Endothelial cell of umbilical vein (primary cell): ENCODE measurements at regions not wholly inside any gene's neighbourhood (a gene's known extent, or its start where the extent isn't known, plus 50 kb on each side); places are given as distances from the start of the nearest gene placed in this dataset.

Experiments used
- BruUV-seq: library from RNA; stranded (reverse); fragments of 400-500 nt; replicated peaks from 2 replicates; lab custom pipeline; 2021; lab: Mats Ljungman, UMichigan
- CTCF ChIA-PET: fragments of 300-600, 350-600 bp; sonication (Branson Sonifier 250); formaldehyde crosslinking; loops from one replicate; lab custom pipeline; 2021; ENCODE audit warnings: antibody characterized with exemption, inconsistent platforms; lab: Charles Lee
- POLR2A ChIA-PET: fragments of 300-600, 350-600 bp; sonication (Branson Sonifier 250); formaldehyde crosslinking; loops from one replicate; lab custom pipeline; 2021; ENCODE audit warnings: antibody characterized with exemption, inconsistent platforms; lab: Charles Lee
- DNase-seq: peaks from one replicate; pipeline ENCODE4 v3.0.0-alpha.2; 2011; ENCODE audit warnings: low read depth, low spot score
- FAIRE-seq: peaks from 2 replicates; lab custom pipeline; 2011; peaks lifted over from hg19 to GRCh38; lab: Jason Lieb, UNC
- H2AFZ ChIP-seq: 2 replicates; pipeline ENCODE4 v1.6.0; 2012; ENCODE audit warnings: low read depth, low read length, control low read depth, inconsistent platforms
- H3K27ac ChIP-seq: 2 replicates; pipeline ENCODE4 v1.5.1; 2011; ENCODE audit warnings: low read depth, mild to moderate bottlenecking, control low read depth, low read length, moderate library complexity; ENCODE audit not compliant: insufficient read depth
- H3K27me3 ChIP-seq, 2 experiments: 2 replicates each; pipeline versions ENCODE4 v1.6.0 to v1.6.1; 2011; ENCODE audit warnings: low read length in 2 of 2, mixed read lengths in 1 of 2; ENCODE audit not compliant: control insufficient read depth in 2 of 2, insufficient read depth in 2 of 2
- H3K36me3 ChIP-seq, 2 experiments: 2 replicates in 1 of 2; 3 replicates in 1 of 2; pipeline ENCODE4 v1.5.1; 2011; ENCODE audit warnings: low read length in 2 of 2, mild to moderate bottlenecking in 1 of 2, moderate library complexity in 1 of 2; ENCODE audit not compliant: control insufficient read depth in 2 of 2, insufficient read depth in 2 of 2; ENCODE audit errors: extremely low read depth in 1 of 2
- H3K4me1 ChIP-seq: 3 replicates; pipeline ENCODE4 v1.5.1; 2011; ENCODE audit warnings: mild to moderate bottlenecking, low read length; ENCODE audit not compliant: control insufficient read depth, insufficient read depth; ENCODE audit errors: extremely low read depth
- H3K4me2 ChIP-seq: 2 replicates; pipeline ENCODE4 v1.6.1; 2011; ENCODE audit warnings: low read length, control low read depth, mixed read lengths; ENCODE audit not compliant: insufficient read depth
- H3K4me3 ChIP-seq, 3 experiments: fragments of 200-600 bp in 1 of 3; sonication (generic), shearing (Covaris generic) in 1 of 3; replicated peaks in 1 of 3; 2 replicates each; pipeline ENCODE4 v1.5.1; 2011 to 2016; ENCODE audit warnings: control low read depth in 3 of 3, low read length in 3 of 3, mild to moderate bottlenecking in 2 of 3, inconsistent platforms in 1 of 3, low read depth in 1 of 3, moderate library complexity in 1 of 3; ENCODE audit not compliant: insufficient read depth in 1 of 3
- H3K79me2 ChIP-seq: 2 replicates; pipeline ENCODE4 v1.6.0; 2012; ENCODE audit warnings: low read length, inconsistent platforms; ENCODE audit not compliant: control insufficient read depth, insufficient read depth
- H3K9ac ChIP-seq: replicated peaks from 2 replicates; pipeline ENCODE3; 2011; ENCODE audit warnings: low read length, control low read depth; ENCODE audit not compliant: insufficient read depth; ENCODE audit errors: extremely low read depth
- H3K9me1 ChIP-seq: replicated peaks from 3 replicates; pipeline ENCODE4 v1.6.0; 2011; ENCODE audit warnings: mild to moderate bottlenecking, low read length; ENCODE audit not compliant: control insufficient read depth, insufficient read depth; ENCODE audit errors: extremely low read depth
- H3K9me3 ChIP-seq: replicated peaks from 2 replicates; pipeline ENCODE4 v1.5.1; 2012; ENCODE audit warnings: low read length, inconsistent platforms; ENCODE audit not compliant: control insufficient read depth, insufficient read depth
- H4K20me1 ChIP-seq: replicated peaks from 2 replicates; pipeline ENCODE3; 2011; ENCODE audit warnings: mild to moderate bottlenecking, low read length; ENCODE audit not compliant: control insufficient read depth, insufficient read depth; ENCODE audit errors: extremely low read depth
- CTCF ChIP-seq, 2 donors: IDR thresholded peaks; 1 replicate in 1 of 2; 2 replicates in 1 of 2; pipeline ENCODE4 v1.5.1; 2011; ENCODE audit warnings: low read length in 2 of 2, mild to moderate bottlenecking in 2 of 2, moderate library complexity in 2 of 2, control low read depth in 1 of 2, inconsistent platforms in 1 of 2, low read depth in 1 of 2; ENCODE audit not compliant: insufficient read depth in 1 of 2; ENCODE audit errors: extremely low read depth in 1 of 2
- EZH2 ChIP-seq: IDR thresholded peaks from 2 replicates; pipeline ENCODE4 v1.6.1; 2012; ENCODE audit warnings: borderline replicate concordance, low read depth, mild to moderate bottlenecking, moderate library complexity, low read length, inconsistent platforms; ENCODE audit not compliant: severe bottlenecking
- FOS ChIP-seq: IDR thresholded peaks from 2 replicates; pipeline ENCODE4 v1.6.1; 2011; ENCODE audit warnings: mild to moderate bottlenecking, low read length, moderate library complexity, borderline replicate concordance; ENCODE audit not compliant: insufficient read depth
- GATA2 ChIP-seq: IDR thresholded peaks from 2 replicates; pipeline ENCODE4 v1.7.0; 2011; ENCODE audit warnings: low read depth, mild to moderate bottlenecking, moderate library complexity, mixed read lengths, low read length; ENCODE audit not compliant: insufficient read length, insufficient read depth
- JUN ChIP-seq: IDR thresholded peaks from 2 replicates; pipeline ENCODE4 v1.6.1; 2011; ENCODE audit warnings: borderline replicate concordance, low read depth; ENCODE audit not compliant: insufficient read length, insufficient read depth
- MAX ChIP-seq: IDR thresholded peaks from 2 replicates; pipeline ENCODE4 v1.6.1; 2011; ENCODE audit not compliant: insufficient read depth, insufficient read length
- MYC ChIP-seq: IDR thresholded peaks from one replicate; pipeline ENCODE4 v1.6.1; 2011; ENCODE audit warnings: mild to moderate bottlenecking, low read depth, low read length
- POLR2A ChIP-seq: IDR thresholded peaks from 2 replicates; pipeline ENCODE4 v1.6.1; 2012; ENCODE audit warnings: low read depth, mild to moderate bottlenecking, control low read depth, low read length
- POLR2AphosphoS5 ChIP-seq: IDR thresholded peaks from 2 replicates; pipeline ENCODE4 v1.6.1; 2012; ENCODE audit warnings: low read depth, mild to moderate bottlenecking, control low read depth, low read length, moderate library complexity; ENCODE audit not compliant: insufficient read depth
- dilution Hi-C: fragments of 300-500 bp; cut with MboI; formaldehyde crosslinking; loops from one replicate; pipeline ENCODE4 v1.15.0; 2019; ENCODE audit warnings: low sequenced_read_pairs; ENCODE audit not compliant: extremely low pct_ligation_motif_present
- intact Hi-C: fragments of 100-400 bp; cut with micrococcal nuclease; formaldehyde crosslinking; loops from one replicate; pipeline ENCODE4 v1.10.0; 2022

- POLR2A ChIA-PET: no interaction called here
- no peaks in the 10 kb centered on the region for H3K27me3 ChIP-seq
- TF ChIP-seq POLR2A (no peak), EZH2 (no peak), MAX (no peak), JUN (no peak), MYC (no peak), FOS (no peak), POLR2AphosphoS5 (no peak), GATA2 (no peak), CTCF (IDR thresholded peaks at IDR 0.05; ENCODE audit: extremely low read depth in 1 of 2, insufficient read depth in 1 of 2, low read depth in 1 of 2, low read length in 2 of 2) (no peak)
- intact Hi-C loops (no loop called here), dilution Hi-C loops (no loop called here)
- H3K4me1 ChIP-seq: no peaks in the 10 kb centered on the region
- H4K20me1 ChIP-seq: no peaks in the 10 kb centered on the region
- H3K36me3 ChIP-seq: no peaks in the 10 kb centered on the region
- H3K4me3 ChIP-seq: no peak overlapping the region
- no peak overlapping the region for H3K9ac ChIP-seq
- FAIRE-seq (no peak), DNase-seq (no peak)
- H3K9me3 ChIP-seq: no peaks in the 10 kb centered on the region
- H3K79me2 ChIP-seq: no peaks in the 10 kb centered on the region
- no peak overlapping the region for H2AFZ ChIP-seq
- no peaks in the 10 kb centered on the region for H3K9me1 ChIP-seq
- CTCF ChIA-PET: no interaction called here
- BruUV-seq: no TSS peak
- no peak overlapping the region for H3K27ac ChIP-seq
- H3K4me2 ChIP-seq: no peak overlapping the region
These were observed 768.1 kb downstream of the GBE1 start for GRCh38 chr3:80993241-80993945.
